HEK293T (cell line): ENCODE measurements at regions not wholly inside any gene's neighbourhood (a gene's known extent, or its start where the extent isn't known, plus 50 kb on each side); places are given as distances from the start of the nearest gene placed in this dataset.
"Not testable (repeated sequence)": the region's sequence is repeated elsewhere in the genome, so short reads cannot be mapped to it uniquely, and the experiment has no call there.

Experiments used
- CTCF ChIA-PET: fragments of 350-600 bp; formaldehyde crosslinking; extraction: SDS; loops from one replicate; lab custom pipeline; 2021; ENCODE audit warnings: antibody characterized with exemption, inconsistent platforms; lab: Yijun Ruan, JAX
- POLR2A ChIA-PET: fragments of 350-600 bp; formaldehyde crosslinking; extraction: SDS; loops from one replicate; lab custom pipeline; 2020; ENCODE audit warnings: antibody characterized with exemption, inconsistent platforms; lab: Yijun Ruan, JAX
- DNase-seq: peaks from one replicate; pipeline ENCODE4 v3.0.0; 2012; ENCODE audit warnings: mixed read lengths; ENCODE audit errors: extremely low spot score
- ARNT ChIP-seq: fragments of 450-650 bp; IDR thresholded peaks from 2 replicates; pipeline ENCODE4 v1.6.1; 2017; ENCODE audit warnings: mild to moderate bottlenecking
- BHLHE40 ChIP-seq: fragments of 450-650 bp; IDR thresholded peaks from 2 replicates; pipeline ENCODE4 v1.6.1; 2016; ENCODE audit warnings: mild to moderate bottlenecking, moderate library complexity, borderline replicate concordance
- CTBP1 ChIP-seq: fragments of 450-650 bp; IDR thresholded peaks from 2 replicates; pipeline ENCODE4 v1.6.1; 2016; ENCODE audit warnings: borderline replicate concordance
- ELF4 ChIP-seq: fragments of 450-650 bp; IDR thresholded peaks from 2 replicates; pipeline ENCODE4 v1.6.1; 2017; ENCODE audit warnings: antibody characterized with exemption
- FOXA1 ChIP-seq: fragments of 450-650 bp; IDR thresholded peaks from 2 replicates; pipeline ENCODE4 v1.6.1; 2016; ENCODE audit warnings: mild to moderate bottlenecking
- FOXK2 ChIP-seq: fragments of 450-650 bp; IDR thresholded peaks from 2 replicates; pipeline ENCODE4 v1.6.1; 2016; ENCODE audit warnings: mild to moderate bottlenecking
- FOXM1 ChIP-seq: fragments of 450-650 bp; IDR thresholded peaks from 2 replicates; pipeline ENCODE4 v1.6.1; 2017; ENCODE audit warnings: mild to moderate bottlenecking, borderline replicate concordance
- HDGF ChIP-seq: fragments of 450-650 bp; IDR thresholded peaks from 2 replicates; pipeline ENCODE4 v1.6.1; 2017; ENCODE audit warnings: antibody characterized with exemption, borderline replicate concordance
- L3MBTL2 ChIP-seq: fragments of 450-650 bp; conservative IDR thresholded peaks from 2 replicates; pipeline ENCODE4 v1.6.1; 2016; ENCODE audit warnings: mild to moderate bottlenecking
- LEF1 ChIP-seq: fragments of 450-650 bp; IDR thresholded peaks from 2 replicates; pipeline ENCODE4 v1.6.1; 2017; ENCODE audit warnings: mild to moderate bottlenecking, borderline replicate concordance
- NFRKB ChIP-seq: fragments of 450-650 bp; IDR thresholded peaks from 2 replicates; pipeline ENCODE4 v1.6.1; 2016; ENCODE audit warnings: mild to moderate bottlenecking, moderate library complexity
- SP1 ChIP-seq: fragments of 450-650 bp; IDR thresholded peaks from 2 replicates; pipeline ENCODE4 v1.6.1; 2017
- SUZ12 ChIP-seq: fragments of 450-650 bp; IDR thresholded peaks from 2 replicates; pipeline ENCODE4 v1.6.1; 2016; ENCODE audit warnings: mild to moderate bottlenecking
- TARDBP ChIP-seq: fragments of 450-650 bp; IDR thresholded peaks from 2 replicates; pipeline ENCODE4 v1.6.1; 2016
- ZNF384 ChIP-seq: fragments of 450-650 bp; IDR thresholded peaks from 2 replicates; pipeline ENCODE4 v1.6.1; 2016
- TF ChIP-seq, protein P1 (sequence below): fragments of 450-650 bp; IDR thresholded peaks from 2 replicates; pipeline ENCODE4 v1.6.1; 2016

- POLR2A ChIA-PET = no interaction called here
- no peak for DNase-seq
- CTCF ChIA-PET = interaction anchor here (0.6 kb wide), 1 partner anchor 28 kb away, joined by 5 read pairs; no protein-coding TSS in a partner anchor
- TF ChIP-seq SUZ12 (no peak), ZNF384 (no peak), SP1 (no peak), FOXK2 (no peak), HDGF (no peak), L3MBTL2 (no peak), ELF4 (no peak), CTBP1 (no peak), BHLHE40 (no peak)
- TF ChIP-seq, protein P1, sequence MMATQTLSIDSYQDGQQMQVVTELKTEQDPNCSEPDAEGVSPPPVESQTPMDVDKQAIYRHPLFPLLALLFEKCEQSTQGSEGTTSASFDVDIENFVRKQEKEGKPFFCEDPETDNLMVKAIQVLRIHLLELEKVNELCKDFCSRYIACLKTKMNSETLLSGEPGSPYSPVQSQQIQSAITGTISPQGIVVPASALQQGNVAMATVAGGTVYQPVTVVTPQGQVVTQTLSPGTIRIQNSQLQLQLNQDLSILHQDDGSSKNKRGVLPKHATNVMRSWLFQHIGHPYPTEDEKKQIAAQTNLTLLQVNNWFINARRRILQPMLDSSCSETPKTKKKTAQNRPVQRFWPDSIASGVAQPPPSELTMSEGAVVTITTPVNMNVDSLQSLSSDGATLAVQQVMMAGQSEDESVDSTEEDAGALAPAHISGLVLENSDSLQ = no peak
Measured at GRCh38 chr1:78304341-78304740, 186.4 kb upstream of the PTGFR start.

DNA sequence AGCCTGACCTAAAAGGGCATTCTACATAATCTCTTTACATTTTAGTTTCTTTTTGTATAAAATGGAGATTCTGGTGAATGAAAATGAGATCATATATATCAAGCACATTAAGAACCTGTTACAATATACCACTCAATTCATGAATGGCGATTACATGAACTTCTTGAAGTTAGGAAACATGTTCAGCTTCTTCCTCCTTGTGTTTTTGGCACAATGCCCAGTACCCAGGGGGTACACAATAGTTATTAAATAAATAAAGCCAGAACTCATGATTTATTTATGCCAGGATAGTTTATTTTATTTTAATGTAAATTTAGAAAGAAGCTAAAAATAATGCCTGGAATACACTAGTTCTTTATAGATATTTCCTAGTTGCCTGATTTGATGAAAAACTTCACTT, 186.0 kb upstream of the PTGFR start:
- no peak for DNase-seq
- POLR2A ChIA-PET = no interaction called here

DNA sequence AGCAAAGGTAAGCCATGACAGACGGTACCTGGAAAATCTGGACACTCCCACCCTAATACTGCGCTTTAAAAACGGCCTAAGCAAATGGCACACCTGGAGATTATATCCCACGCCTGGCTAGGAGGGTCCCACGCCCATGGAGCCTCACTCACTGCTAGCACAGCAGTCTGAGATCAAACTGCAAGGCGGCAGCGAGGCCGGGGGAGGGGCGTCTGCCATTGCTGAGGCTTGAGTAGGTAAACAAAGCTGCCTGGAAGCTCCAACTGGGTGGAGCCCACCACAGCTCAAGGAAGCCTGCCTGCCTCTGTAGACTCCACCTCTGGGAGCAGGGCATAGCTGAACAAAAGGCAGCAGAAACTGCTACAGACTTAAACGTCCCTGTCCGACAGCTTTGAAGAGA, 180.5 kb upstream of the PTGFR start:
- CTCF ChIA-PET, DNase-seq, POLR2A ChIA-PET: not testable (repeated sequence)

More for the DNA sequence above, 186.0 kb upstream of the PTGFR start:
- TF ChIP-seq NFRKB (no peak), LEF1 (no peak), FOXM1 (no peak), FOXK2 (no peak), BHLHE40 (no peak), TARDBP (no peak)
- CTCF ChIA-PET = interaction anchor here (0.6 kb wide), 2 partner anchors 28 to 47 kb away, joined by 3 to 5 read pairs; no protein-coding TSS in a partner anchor

DNA sequence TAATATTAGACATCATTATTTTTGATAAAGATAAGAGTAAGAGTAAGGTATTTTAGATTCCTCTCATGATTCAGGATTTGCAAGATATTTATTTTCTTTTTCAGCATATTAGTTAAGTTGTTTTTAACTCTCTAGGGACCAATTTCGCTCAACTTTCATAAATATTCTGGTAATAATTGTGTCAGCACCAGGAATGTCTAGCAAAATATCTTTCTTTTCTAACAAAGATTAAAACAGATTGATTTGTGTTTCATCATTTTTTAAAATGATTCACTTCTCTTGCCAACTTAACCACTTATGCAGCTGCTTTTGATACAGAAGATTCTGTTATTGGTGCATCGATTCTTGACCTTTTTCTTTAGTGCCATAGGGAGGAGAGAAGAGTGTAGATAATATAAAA, 172.8 kb upstream of the PTGFR start:
- CTCF ChIA-PET = no interaction called here

DNA sequence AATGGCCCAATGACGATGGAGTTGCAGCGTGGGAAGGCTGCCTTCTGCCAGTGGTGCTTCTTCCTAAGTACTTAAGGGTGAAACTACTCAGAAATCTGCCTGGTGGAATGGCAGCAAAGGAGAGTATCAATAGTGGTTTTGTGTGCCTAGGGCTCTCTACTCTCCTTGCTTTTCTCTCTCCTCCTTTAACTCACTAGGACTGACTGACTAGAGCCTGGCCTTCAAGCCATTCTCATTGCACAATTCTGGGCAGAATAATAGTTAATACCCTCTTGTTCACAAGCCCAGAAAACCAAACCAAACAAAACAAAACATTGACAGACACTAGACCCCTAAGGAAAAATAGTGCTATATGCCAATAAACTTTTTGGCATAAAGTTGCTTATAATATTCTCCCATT, 171.2 kb upstream of the PTGFR start:
- ChIA-PET POLR2A (no interaction called here), CTCF (no interaction called here)
- TF ChIP-seq SUZ12 (no peak), L3MBTL2 (no peak), NFRKB (no peak), BHLHE40 (no peak), ARNT (no peak), ZNF384 (no peak), FOXM1 (no peak)
- no peak for DNase-seq

More for the DNA sequence above, 172.8 kb upstream of the PTGFR start:
- no peak for DNase-seq
- POLR2A ChIA-PET = no interaction called here
- TF ChIP-seq L3MBTL2 = no peak
- TF ChIP-seq FOXM1 = no peak
- TF ChIP-seq SP1 = no peak
- no peak for TF ChIP-seq FOXA1
- TF ChIP-seq ZNF384 = no peak
- TF ChIP-seq SUZ12 = no peak
- no peak for TF ChIP-seq TARDBP
- TF ChIP-seq NFRKB = no peak
- no peak for TF ChIP-seq HDGF
- no peak for TF ChIP-seq ARNT
- TF ChIP-seq CTBP1 = no peak
- no peak for TF ChIP-seq ELF4
- no peak for TF ChIP-seq BHLHE40
- no peak for TF ChIP-seq LEF1
- TF ChIP-seq FOXK2 = no peak
- TF ChIP-seq, protein P1 = no peak

DNA sequence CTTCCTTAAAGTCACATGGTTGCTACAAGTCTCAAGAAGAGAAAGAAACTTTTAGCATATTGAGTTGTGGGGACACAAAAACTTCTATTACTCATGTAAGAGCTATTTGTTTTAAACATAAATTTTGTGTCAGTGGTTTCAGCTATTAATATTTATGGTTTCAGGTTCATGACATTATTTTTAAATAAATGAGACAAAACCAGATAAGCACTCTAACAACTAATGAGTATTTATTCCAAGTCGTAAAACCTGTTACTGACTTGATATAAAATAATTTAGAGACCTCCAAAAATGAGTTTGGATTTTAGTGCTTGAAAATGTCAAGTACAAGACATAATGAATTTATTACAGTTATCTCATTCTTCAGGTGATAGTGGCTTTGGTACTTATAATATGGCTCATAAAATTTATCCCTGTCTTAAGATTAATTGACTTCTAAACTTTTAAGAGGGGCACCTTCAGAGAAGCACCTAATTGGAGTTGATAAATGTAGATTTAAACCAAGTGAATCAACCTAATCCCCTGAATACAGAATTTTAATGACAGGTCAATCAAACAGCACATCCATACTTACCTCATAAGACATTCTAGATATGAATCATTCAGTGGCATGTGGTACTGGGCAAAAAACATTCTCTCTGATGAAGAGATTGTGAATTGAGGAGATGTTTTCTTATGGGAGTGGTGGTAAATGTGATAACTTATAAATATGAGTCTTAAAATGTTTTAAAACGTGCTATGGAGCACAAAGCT, 167.7 kb upstream of the PTGFR start:
- no peak for DNase-seq
- CTCF ChIA-PET = no interaction called here

DNA sequence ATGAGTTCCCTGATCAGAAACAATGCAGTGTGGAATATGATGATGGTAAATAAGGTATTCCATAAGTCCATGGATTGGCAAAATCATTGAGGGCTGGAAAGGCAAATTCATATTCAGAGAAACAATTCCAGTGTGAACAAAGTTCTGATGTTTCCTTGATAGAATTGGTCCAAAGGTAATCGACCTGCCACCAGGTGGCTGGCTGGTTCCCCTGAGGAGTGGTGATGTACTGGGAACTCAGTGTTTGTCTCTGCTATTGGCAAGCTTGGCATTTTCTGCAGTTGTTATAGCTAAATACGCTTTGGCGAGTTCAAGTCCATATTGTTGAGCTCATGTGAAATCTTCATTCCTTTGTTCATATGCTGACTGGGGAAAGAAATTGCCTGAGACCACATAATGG, 165.5 kb upstream of the PTGFR start:
- TF ChIP-seq ZNF384 = no peak
- no peak for TF ChIP-seq TARDBP
- TF ChIP-seq, protein P1 = no peak
- no peak for TF ChIP-seq FOXM1
- TF ChIP-seq BHLHE40 = no peak
- TF ChIP-seq SUZ12 = no peak
- no peak for TF ChIP-seq ARNT
- TF ChIP-seq ELF4 = no peak
- no peak for TF ChIP-seq CTBP1
- no peak for TF ChIP-seq FOXA1
- TF ChIP-seq L3MBTL2 = no peak
- ChIA-PET CTCF (no interaction called here), POLR2A (interaction anchor here (1.0 kb wide), 1 partner anchor 8 kb away, joined by 3 read pairs; no protein-coding TSS in a partner anchor)
- no peak for DNase-seq

More for the DNA sequence above, 167.7 kb upstream of the PTGFR start:
- POLR2A ChIA-PET = no interaction called here
- TF ChIP-seq ELF4 (no peak), ZNF384 (no peak)
